RWPE2 (cell line): ENCODE measurements at regions not wholly inside any gene's neighbourhood (a gene's known extent, or its start where the extent isn't known, plus 50 kb on each side); places are given as distances from the start of the nearest gene placed in this dataset.

Experiments used
- ATAC-seq: fragments of 200-7000 bp; cut with Tn5 transposase; 3 replicates; pipeline ENCODE4 v1.9.1; 2021; ENCODE audit warnings: low read depth
- DNase-seq: peaks from one replicate; pipeline ENCODE4 v3.0.0-alpha.2; 2020; ENCODE audit warnings: low spot score
- H3K27ac ChIP-seq: fragments of 450-650 bp; 2 replicates; pipeline ENCODE4 v1.5.1; 2017; ENCODE audit warnings: mild to moderate bottlenecking; ENCODE audit not compliant: poor library complexity, severe bottlenecking
- H3K27me3 ChIP-seq: fragments of 250-450 bp; sonication (Bioruptor Pico); 2 replicates; pipeline ENCODE4 v1.5.1; 2021; ENCODE audit warnings: mild to moderate bottlenecking, moderate library complexity; ENCODE audit not compliant: insufficient read depth, poor library complexity, severe bottlenecking
- H3K36me3 ChIP-seq: fragments of 250-450 bp; sonication (Bioruptor Pico); 2 replicates; pipeline ENCODE4 v1.5.1; 2020; ENCODE audit warnings: low read depth, mild to moderate bottlenecking, moderate library complexity
- H3K4me1 ChIP-seq: fragments of 250-450 bp; sonication (Bioruptor Pico); 2 replicates; pipeline ENCODE4 v1.5.1; 2021; ENCODE audit warnings: mild to moderate bottlenecking, moderate library complexity; ENCODE audit not compliant: insufficient read depth, poor library complexity, severe bottlenecking
- H3K4me3 ChIP-seq: fragments of 250-450 bp; sonication (Bioruptor Pico); 2 replicates; pipeline ENCODE4 v1.5.1; 2021; ENCODE audit warnings: mild to moderate bottlenecking, moderate library complexity; ENCODE audit not compliant: severe bottlenecking
- H3K9me3 ChIP-seq: fragments of 250-450 bp; sonication (Bioruptor Pico); 2 replicates; pipeline ENCODE4 v1.5.1; 2021; ENCODE audit warnings: mild to moderate bottlenecking, moderate library complexity; ENCODE audit not compliant: severe bottlenecking
- CTCF ChIP-seq: fragments of 450-650 bp; IDR thresholded peaks from one replicate; pipeline ENCODE4 v1.5.1; 2017; ENCODE audit warnings: mild to moderate bottlenecking, moderate library complexity; ENCODE audit not compliant: poor library complexity, severe bottlenecking

GRCh38 chr2:121880283-121880682 lies 124.8 kb downstream of the TSN start:
- Histone ChIP-seq H3K27ac (no peak overlapping the region), H3K36me3 (no peaks in the 10 kb centered on the region), H3K4me1 (no peaks in the 10 kb centered on the region), H3K4me3 (no peak overlapping the region), H3K27me3 (no peaks in the 10 kb centered on the region), H3K9me3 (no peaks in the 10 kb centered on the region)
- ATAC-seq = no peak
- no peak for DNase-seq
- TF ChIP-seq CTCF = no peak

- Histone ChIP-seq H3K27ac (no peak overlapping the region), H3K4me3 (no peak overlapping the region), H3K9me3 (no peaks in the 10 kb centered on the region), H3K4me1 (no peaks in the 10 kb centered on the region), H3K36me3 (no peaks in the 10 kb centered on the region), H3K27me3 (no peaks in the 10 kb centered on the region)
- DNase-seq (no peak), ATAC-seq (no peak)
- no peak for TF ChIP-seq CTCF
Measured at GRCh38 chr2:121881038-121881437, 125.6 kb downstream of the TSN start.

DNA sequence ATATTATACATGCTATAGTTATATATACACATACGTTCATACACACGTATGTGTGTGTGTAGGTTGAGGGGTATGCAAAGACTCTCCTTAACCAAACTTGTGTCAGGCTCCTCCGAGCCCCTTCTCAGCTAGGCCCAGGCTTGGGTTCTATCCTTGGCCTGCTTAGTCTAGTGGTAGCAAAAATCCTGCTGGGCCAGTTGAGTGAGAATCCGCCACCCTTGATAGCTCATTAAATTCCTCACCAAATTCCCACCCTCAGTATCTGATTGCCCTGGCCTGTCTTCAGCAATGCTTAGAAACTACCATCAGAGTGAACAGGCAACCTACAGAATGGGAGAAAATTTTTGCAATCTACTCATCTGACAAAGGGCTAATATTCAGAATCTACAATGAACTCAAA lies 126.5 kb downstream of the TSN start:
- DNase-seq (no peak), ATAC-seq (no peak)
- Histone ChIP-seq H3K4me1 (no peaks in the 10 kb centered on the region), H3K27me3 (no peaks in the 10 kb centered on the region), H3K27ac (no peak overlapping the region), H3K36me3 (no peaks in the 10 kb centered on the region), H3K9me3 (no peaks in the 10 kb centered on the region), H3K4me3 (no peak overlapping the region)
- TF ChIP-seq CTCF = no peak

- ATAC-seq (no peak), DNase-seq (no peak)
- H3K9me3 ChIP-seq = no peaks in the 10 kb centered on the region
Measured at GRCh38 chr2:121884078-121884477, 128.6 kb downstream of the TSN start.

DNA sequence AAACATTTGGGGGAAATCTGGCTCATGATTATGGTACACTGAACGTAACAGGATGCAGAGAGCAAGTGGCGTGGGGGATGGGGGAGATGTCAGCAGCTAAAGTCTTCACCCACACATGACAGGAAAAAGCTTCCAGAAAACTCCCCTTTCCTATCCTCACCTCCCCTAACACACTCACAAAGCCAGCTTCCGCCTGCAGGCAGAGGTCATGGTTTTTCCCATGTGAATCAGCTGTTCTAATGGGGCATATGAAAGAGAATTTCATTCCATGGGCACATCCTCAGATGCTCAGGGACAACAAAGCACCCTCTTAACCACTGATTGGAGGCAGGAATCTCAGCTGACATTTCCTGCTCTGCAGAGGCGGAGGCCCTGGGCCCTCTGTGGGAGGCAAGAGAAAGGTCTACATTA lies 129.1 kb downstream of the TSN start:
- no peak overlapping the region for H3K4me3 ChIP-seq

More at GRCh38 chr2:121884078-121884477, 128.6 kb downstream of the TSN start:
- Histone ChIP-seq H3K27ac (no peak overlapping the region), H3K36me3 (no peaks in the 10 kb centered on the region), H3K4me3 (no peak overlapping the region), H3K27me3 (no peaks in the 10 kb centered on the region), H3K4me1 (no peaks in the 10 kb centered on the region)
- no peak for TF ChIP-seq CTCF

More for the DNA sequence above, 129.1 kb downstream of the TSN start:
- TF ChIP-seq CTCF = no peak
- H3K36me3 ChIP-seq = no peaks in the 10 kb centered on the region
- ATAC-seq (no peak), DNase-seq (no peak)
- no peaks in the 10 kb centered on the region for H3K4me1 ChIP-seq
- no peak overlapping the region for H3K27ac ChIP-seq
- H3K27me3 ChIP-seq = no peaks in the 10 kb centered on the region
- H3K9me3 ChIP-seq = no peaks in the 10 kb centered on the region
